Activated T-cell treated with anti-CD3 and anti-CD28 coated beads, Interleukin-2, amount 50 U/mL, for 4 hours (primary cell): ENCODE measurements at regions not wholly inside any gene's neighbourhood (a gene's known extent, or its start where the extent isn't known, plus 50 kb on each side); places are given as distances from the start of the nearest gene placed in this dataset.

ENCODE experiments used
- ATAC-seq, 2 donors: fragments of 200-7000 bp; cut with Tn5 transposase; one replicate each; pipeline ENCODE4 v1.10.0; 2021
- DNase-seq: peaks from one replicate; pipeline ENCODE4 v3.0.0-alpha.2; 2020
- H3K27me3 Mint-ChIP-seq: one replicate; pipeline ENCODE4 v1.8.0; 2021; ENCODE audit warnings: low read depth, mixed read lengths
- H3K36me3 Mint-ChIP-seq: one replicate; pipeline ENCODE4 v1.8.0; 2022; ENCODE audit warnings: mixed read lengths; ENCODE audit not compliant: insufficient read depth
- H3K4me1 Mint-ChIP-seq: one replicate; pipeline ENCODE4 v1.8.0; 2021; ENCODE audit warnings: low read depth, mixed read lengths
- H3K4me3 Mint-ChIP-seq: one replicate; pipeline ENCODE4 v1.8.0; 2021; ENCODE audit warnings: mild to moderate bottlenecking, moderate library complexity, mixed read lengths
- H3K9me3 Mint-ChIP-seq: one replicate; pipeline ENCODE4 v1.8.0; 2021; ENCODE audit warnings: mixed read lengths

- Mint-ChIP-seq H3K4me3 (no peak overlapping the region), H3K36me3 (no peaks in the 10 kb centered on the region), H3K4me1 (no peaks in the 10 kb centered on the region), H3K9me3 (no peaks in the 10 kb centered on the region), H3K27me3 (no peaks in the 10 kb centered on the region)
- ATAC-seq (no peak), DNase-seq (no peak)
These were observed 1385.6 kb upstream of the TMEFF2 start for GRCh38 chr2:193580176-193580950.

GRCh38 chr2:193566886-193567285 is 1372.2 kb upstream of the TMEFF2 start:
- DNase-seq (no peak), ATAC-seq (no peak)
- Mint-ChIP-seq H3K4me3 (no peak overlapping the region), H3K9me3 (no peaks in the 10 kb centered on the region), H3K27me3 (no peaks in the 10 kb centered on the region), H3K36me3 (no peaks in the 10 kb centered on the region), H3K4me1 (no peaks in the 10 kb centered on the region)

- Mint-ChIP-seq H3K4me3 (no peak overlapping the region), H3K27me3 (no peaks in the 10 kb centered on the region)
- ATAC-seq: no peak
These were observed 1371.5 kb upstream of the TMEFF2 start for GRCh38 chr2:193566276-193566675.

GRCh38 chr2:193562031-193562430 is 1367.3 kb upstream of the TMEFF2 start:
- no peaks in the 10 kb centered on the region for H3K4me1 Mint-ChIP-seq
- H3K4me3 Mint-ChIP-seq: no peak overlapping the region
- H3K36me3 Mint-ChIP-seq: no peaks in the 10 kb centered on the region
- DNase-seq (no peak), ATAC-seq (no peak)
- H3K27me3 Mint-ChIP-seq: no peaks in the 10 kb centered on the region
- H3K9me3 Mint-ChIP-seq: no peaks in the 10 kb centered on the region

More at GRCh38 chr2:193566276-193566675, 1371.5 kb upstream of the TMEFF2 start:
- DNase-seq: no peak
- Mint-ChIP-seq H3K36me3 (no peaks in the 10 kb centered on the region), H3K9me3 (no peaks in the 10 kb centered on the region), H3K4me1 (no peaks in the 10 kb centered on the region)

- no peak overlapping the region for H3K4me3 Mint-ChIP-seq
- H3K4me1 Mint-ChIP-seq: no peaks in the 10 kb centered on the region
- DNase-seq (no peak), ATAC-seq (no peak)
- H3K36me3 Mint-ChIP-seq: no peaks in the 10 kb centered on the region
- H3K27me3 Mint-ChIP-seq: no peaks in the 10 kb centered on the region
- H3K9me3 Mint-ChIP-seq: no peaks in the 10 kb centered on the region
These were observed 1366.3 kb upstream of the TMEFF2 start for GRCh38 chr2:193561054-193561453.

GRCh38 chr2:193556766-193557470 is 1362.2 kb upstream of the TMEFF2 start:
- Mint-ChIP-seq H3K4me1 (no peaks in the 10 kb centered on the region), H3K36me3 (no peaks in the 10 kb centered on the region), H3K27me3 (no peaks in the 10 kb centered on the region), H3K9me3 (no peaks in the 10 kb centered on the region), H3K4me3 (no peak overlapping the region)
- DNase-seq: no peak
- ATAC-seq: no peak

GRCh38 chr2:193549661-193550060 is 1354.9 kb upstream of the TMEFF2 start:
- ATAC-seq (no peak), DNase-seq (no peak)
- Mint-ChIP-seq H3K9me3 (peaks cover 3% of the 10 kb centered on the region), H3K4me3 (no peak overlapping the region), H3K36me3 (no peaks in the 10 kb centered on the region), H3K4me1 (no peaks in the 10 kb centered on the region), H3K27me3 (no peaks in the 10 kb centered on the region)

GRCh38 chr2:193542762-193543161 is 1348.0 kb upstream of the TMEFF2 start:
- no peak for ATAC-seq
- H3K4me3 Mint-ChIP-seq: no peak overlapping the region
- H3K4me1 Mint-ChIP-seq: no peaks in the 10 kb centered on the region
- H3K27me3 Mint-ChIP-seq: no peaks in the 10 kb centered on the region
- H3K36me3 Mint-ChIP-seq: no peaks in the 10 kb centered on the region
- no peaks in the 10 kb centered on the region for H3K9me3 Mint-ChIP-seq
- no peak for DNase-seq

GRCh38 chr2:193539188-193539587 is 1344.5 kb upstream of the TMEFF2 start:
- Mint-ChIP-seq H3K36me3 (no peaks in the 10 kb centered on the region), H3K9me3 (no peaks in the 10 kb centered on the region), H3K4me1 (no peaks in the 10 kb centered on the region), H3K27me3 (peaks cover 2% of the 10 kb centered on the region), H3K4me3 (no peak overlapping the region)
- ATAC-seq (no peak), DNase-seq (no peak)

- H3K4me3 Mint-ChIP-seq: no peak overlapping the region
- H3K36me3 Mint-ChIP-seq: no peaks in the 10 kb centered on the region
- ATAC-seq (no peak), DNase-seq (no peak)
- H3K9me3 Mint-ChIP-seq: no peaks in the 10 kb centered on the region
- H3K4me1 Mint-ChIP-seq: no peaks in the 10 kb centered on the region
- H3K27me3 Mint-ChIP-seq: peaks cover 2% of the 10 kb centered on the region
These were observed 1343.3 kb upstream of the TMEFF2 start for GRCh38 chr2:193538061-193538460.

- ATAC-seq (no peak), DNase-seq (no peak)
- H3K9me3 Mint-ChIP-seq: no peaks in the 10 kb centered on the region
- peaks cover 2% of the 10 kb centered on the region for H3K27me3 Mint-ChIP-seq
- no peak overlapping the region for H3K4me3 Mint-ChIP-seq
- H3K4me1 Mint-ChIP-seq: no peaks in the 10 kb centered on the region
- no peaks in the 10 kb centered on the region for H3K36me3 Mint-ChIP-seq
These were observed 1342.8 kb upstream of the TMEFF2 start for GRCh38 chr2:193537531-193537930.

GRCh38 chr2:193528458-193528857 is 1333.7 kb upstream of the TMEFF2 start:
- H3K4me1 Mint-ChIP-seq: no peaks in the 10 kb centered on the region

GRCh38 chr2:193527146-193527545 is 1332.4 kb upstream of the TMEFF2 start:
- Mint-ChIP-seq H3K27me3 (no peaks in the 10 kb centered on the region), H3K4me3 (no peak overlapping the region)

More at GRCh38 chr2:193528458-193528857, 1333.7 kb upstream of the TMEFF2 start:
- Mint-ChIP-seq H3K4me3 (no peak overlapping the region), H3K27me3 (no peaks in the 10 kb centered on the region), H3K9me3 (no peaks in the 10 kb centered on the region), H3K36me3 (no peaks in the 10 kb centered on the region)
- ATAC-seq (no peak), DNase-seq (no peak)

GRCh38 chr2:193523662-193524061 is 1328.9 kb upstream of the TMEFF2 start:
- H3K4me3 Mint-ChIP-seq: no peak overlapping the region

More at GRCh38 chr2:193527146-193527545, 1332.4 kb upstream of the TMEFF2 start:
- no peaks in the 10 kb centered on the region for H3K4me1 Mint-ChIP-seq
- ATAC-seq: no peak
- no peaks in the 10 kb centered on the region for H3K9me3 Mint-ChIP-seq
- DNase-seq: no peak
- no peaks in the 10 kb centered on the region for H3K36me3 Mint-ChIP-seq

GRCh38 chr2:193521523-193521922 is 1326.8 kb upstream of the TMEFF2 start:
- no peak overlapping the region for H3K4me3 Mint-ChIP-seq

More at GRCh38 chr2:193523662-193524061, 1328.9 kb upstream of the TMEFF2 start:
- no peak for DNase-seq
- no peaks in the 10 kb centered on the region for H3K36me3 Mint-ChIP-seq
- peaks cover 4% of the 10 kb centered on the region for H3K9me3 Mint-ChIP-seq
- no peaks in the 10 kb centered on the region for H3K27me3 Mint-ChIP-seq
- ATAC-seq: no peak
- H3K4me1 Mint-ChIP-seq: no peaks in the 10 kb centered on the region

More at GRCh38 chr2:193521523-193521922, 1326.8 kb upstream of the TMEFF2 start:
- no peak for ATAC-seq
- peaks cover 4% of the 10 kb centered on the region for H3K9me3 Mint-ChIP-seq
- H3K27me3 Mint-ChIP-seq: no peaks in the 10 kb centered on the region
- no peaks in the 10 kb centered on the region for H3K4me1 Mint-ChIP-seq
- DNase-seq: no peak
- H3K36me3 Mint-ChIP-seq: no peaks in the 10 kb centered on the region
